DMS153 treated with DMSO at 0.1 percent for 48 hours (cell line): ENCODE measurements at regions not wholly inside any gene's neighbourhood (a gene's known extent, or its start where the extent isn't known, plus 50 kb on each side); places are given as distances from the start of the nearest gene placed in this dataset.
A peak's percentile ranks its signal among the peaks of the same experiment; 100 is the strongest.

ENCODE experiments used
- DNase-seq: peaks from one replicate; lab custom pipeline; 2025; ENCODE audit not compliant: unreplicated experiment; lab: John Stamatoyannopoulos, UW

DNA sequence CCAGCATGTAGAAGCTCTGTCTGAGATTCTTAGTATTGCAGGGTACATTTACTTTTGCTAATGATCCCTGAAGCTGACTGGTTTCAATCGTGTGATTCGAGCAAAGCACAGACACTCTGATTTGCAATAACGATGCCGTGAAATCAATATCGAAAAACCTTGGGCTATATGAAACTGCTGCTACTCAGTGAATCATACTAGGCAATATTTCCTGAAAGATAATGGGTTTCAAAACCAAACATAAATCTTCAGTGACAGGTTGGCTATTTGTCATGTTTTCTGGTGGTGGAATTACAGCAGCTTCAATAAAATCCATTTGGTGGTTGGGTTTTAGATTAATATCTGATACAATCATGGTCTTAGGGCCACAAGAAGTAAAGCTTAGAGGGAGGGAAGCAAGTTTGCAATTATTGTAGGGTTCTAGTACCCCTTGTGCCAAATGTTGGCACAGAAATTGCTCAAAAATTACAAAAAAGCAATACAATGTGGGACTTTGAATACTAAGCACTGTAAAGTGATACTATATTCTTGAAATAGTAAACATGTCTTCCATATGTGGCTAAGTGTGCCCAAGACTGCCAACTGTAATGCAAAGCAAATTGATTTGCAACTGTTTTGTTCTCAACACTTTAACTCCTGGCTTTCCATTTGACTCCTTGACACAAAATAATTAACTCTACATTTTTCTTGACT, 112.4 kb upstream of the JAZF1 start:
- no peak for DNase-seq

DNA sequence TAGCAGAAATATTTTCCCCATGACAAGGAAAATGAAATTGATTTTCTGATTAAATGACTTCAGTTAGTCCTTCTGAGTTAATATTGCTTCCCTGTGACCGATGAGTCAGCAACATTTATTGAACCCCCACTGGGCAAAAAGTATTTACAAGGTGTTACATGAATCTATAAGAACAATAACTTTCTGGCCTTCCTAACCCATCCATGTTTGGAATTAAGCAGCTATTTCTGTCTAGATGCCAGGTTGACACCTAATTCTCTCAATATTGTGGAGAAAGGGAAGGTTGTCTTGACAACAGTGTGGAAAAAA, 112.9 kb upstream of the JAZF1 start:
- no peak for DNase-seq

DNA sequence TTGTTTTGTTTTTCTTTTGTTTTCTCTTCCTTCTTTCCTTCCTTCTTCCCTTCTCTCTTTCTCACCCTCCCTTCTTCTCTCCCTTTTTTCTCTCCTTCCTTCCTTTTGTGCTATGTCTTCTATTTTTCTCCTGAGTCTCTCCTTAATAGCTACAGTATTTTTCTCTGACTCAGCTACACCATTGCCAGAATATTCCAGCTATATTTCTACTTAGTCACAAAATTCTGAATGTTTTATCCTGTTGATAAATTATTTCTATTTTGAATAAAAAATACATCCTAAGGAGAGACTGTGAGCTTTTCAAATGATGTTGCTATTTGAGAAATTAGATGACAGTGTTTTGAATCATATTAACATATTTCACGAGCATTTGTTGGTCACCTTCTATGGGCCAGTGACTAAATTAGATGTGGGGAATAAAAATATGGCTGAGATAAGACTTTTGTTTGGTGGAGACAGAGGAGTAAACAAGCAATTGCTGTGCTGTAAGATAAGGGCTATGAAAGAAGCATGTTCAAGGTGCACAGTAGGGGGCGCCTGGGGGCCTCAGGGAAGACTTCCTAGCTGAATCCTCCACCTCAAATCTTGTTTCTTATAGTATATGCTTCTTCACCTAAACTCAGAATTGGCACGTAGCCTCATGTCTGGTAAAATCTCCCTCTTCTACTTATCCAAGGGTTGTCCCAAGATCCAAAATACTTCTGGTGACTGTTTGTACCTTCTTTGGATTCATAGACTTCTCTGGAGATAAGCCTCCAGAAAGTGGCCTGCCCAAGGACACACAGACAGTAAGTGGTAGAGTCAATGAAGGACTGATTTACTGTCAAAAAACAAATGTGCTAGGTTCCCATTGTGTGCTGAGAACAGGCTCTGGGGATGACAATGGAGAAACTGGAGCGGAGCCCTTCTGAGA, 115.5 kb upstream of the CREB5 start:
- DNase-seq = peak; percentile 45

DNA sequence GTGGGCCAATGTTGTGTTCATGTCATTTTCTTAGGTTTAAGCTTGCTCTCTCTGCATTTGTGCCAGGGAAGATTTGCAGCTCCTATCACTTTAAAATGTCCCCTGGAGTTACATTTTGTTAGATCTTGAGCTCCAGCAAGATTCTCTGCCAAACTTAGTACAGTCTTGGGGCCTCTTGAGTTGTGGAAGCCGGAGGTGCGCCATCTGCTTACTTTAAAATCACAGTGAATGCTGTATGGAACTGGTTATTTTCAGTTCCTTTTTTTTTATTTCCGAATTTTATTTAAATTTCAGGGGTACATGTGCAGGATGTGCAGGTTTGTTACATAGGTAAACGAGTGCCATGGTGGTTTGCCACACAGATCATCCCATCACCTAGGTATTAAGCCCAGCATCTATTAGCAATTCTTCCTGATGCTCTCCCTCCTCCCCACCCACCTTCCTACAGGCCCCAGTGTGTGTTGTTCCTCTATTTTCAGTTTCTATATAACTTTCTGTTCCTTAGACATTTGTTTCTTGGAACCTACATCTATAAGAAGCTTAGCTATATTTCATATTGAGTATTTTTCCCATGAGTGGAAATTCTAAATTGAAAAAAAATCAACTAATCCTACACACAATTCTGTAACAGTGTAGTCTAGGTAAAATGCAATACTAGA, 114.4 kb upstream of the CREB5 start:
- no peak for DNase-seq

DNA sequence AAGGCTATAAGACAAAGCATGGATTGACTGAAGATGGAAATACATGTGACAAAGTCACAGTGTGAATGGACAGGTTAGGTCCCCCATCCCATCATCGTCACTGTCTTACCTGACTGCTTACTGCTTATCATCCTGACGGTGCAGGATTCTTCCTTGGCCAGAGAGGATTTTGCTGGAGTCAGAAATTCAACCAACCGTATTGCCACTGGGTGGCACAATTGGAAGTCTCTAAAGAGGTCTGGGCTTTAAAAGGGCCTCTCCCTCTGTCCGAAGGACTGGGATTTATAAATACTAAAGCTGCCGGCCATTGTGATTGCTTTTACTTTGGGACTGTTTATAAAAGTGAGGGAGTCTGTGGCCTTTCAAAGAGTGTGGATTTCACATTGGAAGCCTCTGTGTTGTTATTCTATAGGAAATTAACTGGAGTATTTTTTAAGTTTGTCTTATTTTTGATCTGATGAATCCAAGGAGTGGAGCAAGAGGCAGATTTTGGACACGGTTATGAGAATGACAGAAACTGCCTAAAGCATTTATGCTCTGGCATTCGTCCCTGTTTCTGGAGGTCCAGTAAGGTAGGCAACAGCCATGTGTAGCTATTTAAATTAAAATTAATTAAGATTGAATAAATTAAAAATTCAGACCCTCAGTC, 113.3 kb upstream of the CREB5 start:
- DNase-seq = peak; percentile 96

DNA sequence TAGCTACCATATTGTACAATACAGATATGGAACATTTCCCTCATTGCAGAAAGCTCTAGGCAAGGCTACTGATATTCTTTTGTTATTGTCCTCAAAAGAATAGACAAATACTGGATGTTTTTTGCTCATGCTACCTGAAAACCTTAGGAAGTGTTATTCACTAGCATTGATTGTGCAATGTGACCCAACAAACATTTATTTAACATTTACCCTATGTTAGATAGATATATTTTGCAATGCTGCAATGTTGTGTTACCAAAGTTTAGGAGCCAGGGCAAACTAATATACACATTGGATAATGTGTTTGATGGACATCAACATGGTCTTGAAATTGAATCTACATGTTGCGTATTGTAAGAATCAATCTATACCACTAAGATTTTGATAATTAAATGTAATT, 112.8 kb upstream of the CREB5 start:
- DNase-seq = peak; percentile 79

DNA sequence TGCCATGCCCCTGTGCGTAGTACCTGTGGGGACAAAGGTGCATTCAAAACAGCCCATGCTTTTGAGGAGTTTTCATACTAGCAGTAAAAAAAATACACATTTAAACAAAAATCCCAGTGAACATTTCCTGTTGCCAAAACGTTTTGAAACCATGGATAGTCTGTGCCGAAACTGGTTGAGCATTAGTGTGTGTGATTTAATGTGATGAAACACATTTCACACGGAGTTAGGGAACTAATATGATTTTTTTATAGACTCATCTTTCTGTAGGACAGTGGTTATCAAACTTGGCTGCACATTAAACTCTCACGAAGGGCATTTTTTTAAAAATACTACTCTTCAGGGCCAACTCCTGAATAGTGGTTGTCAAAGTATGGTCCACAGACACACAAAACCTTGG, 111.8 kb upstream of the CREB5 start:
- no peak for DNase-seq

DNA sequence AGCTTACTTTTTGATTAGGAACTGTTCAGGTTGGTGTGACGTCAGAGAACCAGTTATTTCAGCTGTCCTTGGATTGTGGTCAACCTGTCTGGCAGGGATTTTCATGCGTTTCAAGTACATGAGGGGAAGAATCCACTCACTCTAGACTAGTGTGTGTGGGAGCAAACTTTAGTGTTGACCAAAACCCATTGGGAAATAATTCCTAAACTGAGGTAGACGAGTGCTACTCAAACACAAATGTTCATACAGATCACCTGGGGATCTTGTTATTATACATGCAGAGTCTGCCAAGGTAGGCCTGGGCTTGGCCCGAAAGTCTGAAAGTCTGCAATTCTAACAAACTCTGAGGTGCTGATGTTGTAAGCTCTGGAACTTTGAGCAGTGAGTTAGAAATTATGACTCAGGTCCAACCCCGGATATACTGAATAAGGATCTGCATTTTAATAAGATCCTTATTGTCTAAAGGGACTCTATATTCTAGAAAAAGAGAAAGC, 111.1 kb upstream of the CREB5 start:
- DNase-seq = no peak

DNA sequence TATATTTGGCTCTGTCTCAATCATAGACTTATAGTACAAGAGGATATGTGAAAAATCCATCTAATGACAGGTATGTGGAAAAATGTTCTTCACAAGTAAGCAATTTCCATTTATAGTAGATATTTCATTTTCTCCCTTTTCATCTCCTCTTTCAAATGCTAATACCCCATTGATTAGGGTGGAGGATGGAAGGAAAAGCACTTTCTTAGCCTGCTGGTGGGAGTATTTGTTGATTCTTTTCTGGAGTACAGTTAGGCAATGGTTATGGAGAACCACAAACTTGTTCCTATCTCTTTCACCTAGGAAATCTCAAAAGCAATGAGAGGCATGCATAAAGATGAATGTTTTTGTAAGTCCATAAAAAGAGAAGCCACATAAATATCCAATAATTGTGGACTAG, 108.0 kb upstream of the CREB5 start:
- DNase-seq = no peak

DNA sequence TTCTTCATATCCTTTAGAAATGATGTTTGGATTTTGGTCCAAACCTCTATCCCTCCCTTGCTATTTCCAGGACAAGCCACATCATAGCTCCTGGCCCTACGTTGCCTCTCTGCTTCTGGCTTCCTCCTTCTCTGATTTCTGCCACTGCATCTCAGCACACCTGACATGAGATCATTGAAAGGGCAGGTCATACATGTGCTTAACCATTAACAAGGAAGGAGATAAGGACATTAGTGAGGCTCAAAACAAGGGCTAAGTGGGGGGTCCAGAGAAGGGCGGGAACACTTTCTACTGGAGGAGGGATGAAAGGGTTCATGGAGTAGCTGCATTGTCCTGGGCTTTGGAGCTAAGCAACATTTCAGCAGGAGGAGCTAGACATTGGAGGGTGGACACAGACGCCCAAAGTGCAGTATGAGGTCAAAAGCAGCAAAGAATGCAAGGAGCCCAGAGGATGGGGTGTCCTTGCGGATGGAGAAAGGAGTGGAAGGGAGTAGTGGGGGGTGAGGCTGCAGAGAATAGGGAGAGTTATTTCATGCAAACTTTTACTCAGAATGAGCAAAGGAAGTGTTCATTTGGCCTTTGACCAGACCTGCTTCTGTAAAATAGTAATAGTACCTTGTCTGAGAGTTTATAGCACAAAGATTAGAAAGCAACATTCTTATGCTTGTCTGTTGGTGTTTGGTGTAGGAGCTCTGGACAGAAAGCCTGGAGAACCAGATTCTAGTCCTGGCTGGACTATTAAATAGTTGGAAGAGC, 102.4 kb upstream of the CREB5 start:
- DNase-seq = no peak

DNA sequence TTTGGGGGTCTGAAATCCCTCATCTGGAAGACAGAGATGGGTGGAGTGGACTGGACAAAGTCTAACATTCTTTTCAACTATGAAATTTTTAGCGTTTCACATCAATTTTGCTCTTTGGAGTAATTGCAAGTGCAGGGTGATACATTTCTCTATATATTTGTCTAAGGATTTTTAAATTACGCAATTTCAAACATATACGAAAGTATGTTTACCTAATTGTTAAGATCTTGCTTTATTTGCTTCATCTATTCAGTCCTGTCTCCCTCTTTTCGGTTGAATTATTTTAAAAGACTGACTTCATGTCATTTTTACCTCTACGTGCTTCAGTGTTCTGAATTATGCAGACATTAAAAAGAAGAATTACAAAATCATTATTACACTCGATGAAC, 101.9 kb upstream of the CREB5 start:
- no peak for DNase-seq

DNA sequence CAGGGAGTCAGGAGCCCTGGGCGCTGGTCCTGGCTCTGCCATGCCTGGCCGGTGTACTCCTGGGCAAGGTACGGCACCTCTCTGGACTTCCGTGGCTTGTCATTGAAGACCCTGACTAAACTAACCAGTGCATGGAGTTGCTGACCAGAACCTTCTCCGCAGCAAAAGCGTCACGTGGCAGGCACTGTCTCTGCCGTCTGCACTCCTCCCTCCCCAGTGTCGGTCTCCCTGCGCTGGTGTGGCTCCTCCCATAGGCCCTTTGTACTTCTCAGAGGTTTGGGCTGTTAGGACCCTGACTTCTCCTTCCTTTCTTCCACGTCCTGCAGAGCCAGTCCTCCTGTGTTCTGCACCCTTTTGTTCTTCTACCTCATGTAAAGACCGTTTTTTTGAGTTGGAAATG, 100.6 kb upstream of the CREB5 start:
- no peak for DNase-seq

DNA sequence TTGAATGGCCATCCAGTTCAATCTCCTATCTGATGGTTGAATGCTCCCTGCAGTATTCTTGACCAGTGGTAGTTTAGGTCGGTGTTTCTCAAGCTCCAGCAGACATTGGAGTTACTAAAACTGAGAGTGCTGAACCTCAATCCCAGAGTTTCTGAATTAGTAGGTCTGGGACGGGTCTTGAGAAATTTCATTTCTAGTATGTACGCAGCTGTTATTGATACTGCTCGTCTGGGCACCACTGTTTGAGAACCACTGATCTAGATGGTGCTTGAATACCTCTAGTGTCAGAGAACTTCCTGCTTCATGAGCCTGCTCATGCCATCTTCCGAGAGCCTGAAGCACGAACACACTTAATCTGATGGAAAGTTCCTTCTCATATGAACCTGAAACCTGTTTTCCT, 99.4 kb upstream of the CREB5 start:
- DNase-seq = no peak

DNA sequence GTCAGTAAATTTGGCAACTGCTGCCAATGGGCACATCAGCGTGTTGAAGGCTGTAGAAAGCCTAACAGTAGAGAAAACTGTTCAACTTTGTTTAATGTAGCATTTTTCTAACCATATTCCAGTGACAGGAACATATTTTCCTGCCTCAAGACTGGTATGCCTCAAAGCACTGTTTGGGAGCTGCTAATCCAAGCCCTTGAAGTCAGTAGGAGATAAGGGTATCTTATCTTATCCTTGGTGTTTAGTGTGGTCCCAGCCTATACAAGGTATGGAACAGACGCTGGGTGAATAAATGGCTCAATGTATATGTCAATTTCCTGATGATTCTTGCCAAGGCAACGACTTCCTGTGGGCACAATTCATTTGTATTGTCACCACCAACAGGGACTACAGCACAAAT, 97.5 kb upstream of the CREB5 start:
- DNase-seq = no peak

DNA sequence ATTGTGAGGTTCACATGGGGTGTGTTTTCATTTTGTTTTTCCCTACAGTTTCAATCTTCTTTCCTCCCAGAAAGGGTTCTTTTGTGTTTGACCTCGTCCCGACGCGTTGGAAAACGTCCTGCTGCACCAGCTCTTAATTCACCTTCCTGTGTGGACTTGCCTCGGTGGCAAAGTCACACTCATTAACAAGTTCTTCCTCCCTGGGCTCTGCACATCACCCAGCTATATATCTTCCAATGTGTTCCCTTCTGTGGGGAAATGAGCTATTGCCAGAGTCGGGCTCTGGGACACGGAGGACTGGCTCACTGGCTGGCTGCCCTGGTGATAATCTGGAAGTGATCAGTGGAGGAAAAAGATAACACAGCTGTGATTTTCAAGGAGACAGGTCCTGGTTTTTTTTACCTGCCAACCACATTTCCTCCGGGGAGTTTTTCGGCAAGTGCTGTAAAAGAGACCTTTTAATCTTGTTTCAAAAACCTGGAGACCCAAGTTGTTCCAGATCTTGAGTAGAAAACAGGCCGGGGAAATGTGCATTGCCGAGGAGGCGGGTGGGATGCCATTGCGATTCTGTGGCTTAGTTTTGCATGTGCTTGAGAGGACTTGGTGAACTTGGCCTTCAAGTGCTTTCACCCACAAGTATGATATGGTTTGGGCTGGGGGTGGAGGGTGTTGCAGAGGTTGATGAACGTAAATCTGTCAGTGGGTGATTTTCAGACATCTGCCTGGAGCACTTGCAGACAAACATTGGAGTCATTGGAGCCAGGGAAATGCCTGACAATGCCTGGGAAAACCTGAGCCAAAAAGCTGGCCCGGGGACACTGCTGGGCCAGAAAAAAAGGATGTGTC, 96.5 kb upstream of the CREB5 start:
- no peak for DNase-seq

DNA sequence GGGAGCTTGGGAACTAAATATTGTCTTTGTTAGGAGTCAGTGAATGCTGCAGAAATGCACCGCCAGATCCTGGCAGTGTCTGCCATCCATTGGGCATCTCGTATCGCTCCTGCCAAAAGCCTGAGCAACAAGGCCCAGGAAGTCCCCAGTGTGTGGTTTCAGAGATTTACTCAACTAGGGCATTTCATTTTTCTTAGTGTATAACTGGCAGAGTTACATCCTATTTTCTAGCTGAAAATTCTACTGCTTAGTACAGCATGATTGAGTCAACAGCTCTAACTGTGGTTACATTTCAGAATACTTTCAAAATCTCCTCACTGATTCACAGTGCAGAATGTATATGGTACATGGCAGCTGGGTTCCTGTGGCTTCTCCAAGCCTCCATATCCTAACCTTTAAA, 95.8 kb upstream of the CREB5 start:
- DNase-seq = no peak

DNA sequence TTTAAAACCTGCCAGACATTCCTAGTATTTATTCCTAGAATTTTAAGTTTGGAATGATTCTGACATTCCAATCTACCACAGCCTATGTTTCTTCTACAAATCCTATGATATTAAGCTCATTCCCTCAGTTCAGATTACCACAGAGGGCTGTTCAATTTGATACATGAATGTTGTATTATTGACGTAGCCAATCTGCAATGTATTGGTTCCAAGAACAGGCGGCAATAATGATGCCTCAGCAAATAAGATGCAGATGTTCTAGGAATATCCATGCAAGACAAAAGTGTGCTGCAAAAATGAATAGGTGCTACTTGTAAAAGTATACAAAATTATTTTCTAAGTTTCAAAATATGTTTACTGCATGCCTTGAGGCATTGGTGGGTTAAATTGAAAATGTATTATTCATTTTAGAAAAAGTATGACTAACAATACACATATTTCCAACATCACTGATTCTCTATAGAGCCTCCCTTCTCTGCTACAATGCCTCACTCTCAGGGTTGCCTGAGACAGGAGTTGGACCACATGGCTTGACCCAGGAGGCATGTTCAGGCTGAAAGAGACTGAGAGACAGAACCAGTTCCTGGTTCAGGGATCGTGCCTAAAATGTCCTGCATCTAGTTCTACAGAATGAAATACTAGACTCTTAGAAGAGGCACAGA, 94.1 kb upstream of the CREB5 start:
- no peak for DNase-seq

DNA sequence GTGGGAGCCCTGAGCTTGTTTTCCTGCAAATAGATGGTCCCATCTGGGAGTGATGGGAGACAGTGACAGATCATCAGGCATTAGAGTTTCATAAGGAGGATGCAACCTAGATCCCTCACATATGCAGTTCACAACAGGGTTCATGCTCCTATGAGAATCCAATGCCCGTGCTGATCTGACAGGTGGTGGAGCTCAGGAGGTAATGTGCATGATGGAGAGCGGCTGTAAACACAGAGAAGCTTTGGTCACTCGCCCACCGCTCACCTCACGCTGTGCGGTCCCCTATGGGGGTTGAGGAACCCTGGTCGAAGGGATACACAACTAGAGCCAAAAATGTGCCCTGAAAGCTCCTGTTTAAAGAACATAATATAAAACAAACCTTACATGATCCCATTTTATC, 88.5 kb upstream of the CREB5 start:
- no peak for DNase-seq

DNA sequence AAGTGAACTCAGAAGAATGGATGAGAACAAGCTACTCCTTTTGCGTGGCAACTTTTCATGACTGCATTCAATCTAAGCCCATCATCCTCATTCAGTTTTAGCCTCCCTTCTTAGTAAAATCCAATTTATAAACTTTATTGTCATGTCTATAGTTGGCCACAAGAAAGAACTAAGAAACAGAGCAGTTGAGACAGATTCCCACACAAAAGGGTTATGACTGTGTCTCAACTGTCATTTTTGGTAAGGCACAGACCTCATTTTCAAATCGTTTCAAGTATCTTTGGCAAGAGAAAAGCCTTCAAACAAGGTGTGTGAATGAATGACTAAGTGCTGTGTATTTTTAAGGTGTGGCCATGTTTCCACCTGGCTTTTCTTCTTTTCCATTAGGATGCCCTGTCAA, 84.2 kb upstream of the CREB5 start:
- DNase-seq = peak; percentile 98
